GM12865 (cell line): ENCODE measurements at regions not wholly inside any gene's neighbourhood (a gene's known extent, or its start where the extent isn't known, plus 50 kb on each side); places are given as distances from the start of the nearest gene placed in this dataset.
"Not testable (repeated sequence)": the region's sequence is repeated elsewhere in the genome, so short reads cannot be mapped to it uniquely, and the experiment has no call there.

ENCODE experiments used
- DNase-seq: peaks from one replicate; pipeline ENCODE4 v3.0.0; 2010; ENCODE audit warnings: low read depth
- H3K4me3 ChIP-seq: 2 replicates; pipeline ENCODE4 v1.5.1; 2011; ENCODE audit warnings: mild to moderate bottlenecking, low read depth, low read length, control low read depth
- TF ChIP-seq, protein P1 (sequence below): IDR thresholded peaks from 2 replicates; pipeline ENCODE4 v1.5.1; 2011; ENCODE audit warnings: low read length, control low read depth, low read depth, inconsistent platforms; ENCODE audit not compliant: insufficient read depth; ENCODE audit errors: missing control alignments

GRCh38 chr6:78530208-78530607, 337.1 kb upstream of the IRAK1BP1 start:
- H3K4me3 ChIP-seq = no peak overlapping the region
- TF ChIP-seq, protein P1, sequence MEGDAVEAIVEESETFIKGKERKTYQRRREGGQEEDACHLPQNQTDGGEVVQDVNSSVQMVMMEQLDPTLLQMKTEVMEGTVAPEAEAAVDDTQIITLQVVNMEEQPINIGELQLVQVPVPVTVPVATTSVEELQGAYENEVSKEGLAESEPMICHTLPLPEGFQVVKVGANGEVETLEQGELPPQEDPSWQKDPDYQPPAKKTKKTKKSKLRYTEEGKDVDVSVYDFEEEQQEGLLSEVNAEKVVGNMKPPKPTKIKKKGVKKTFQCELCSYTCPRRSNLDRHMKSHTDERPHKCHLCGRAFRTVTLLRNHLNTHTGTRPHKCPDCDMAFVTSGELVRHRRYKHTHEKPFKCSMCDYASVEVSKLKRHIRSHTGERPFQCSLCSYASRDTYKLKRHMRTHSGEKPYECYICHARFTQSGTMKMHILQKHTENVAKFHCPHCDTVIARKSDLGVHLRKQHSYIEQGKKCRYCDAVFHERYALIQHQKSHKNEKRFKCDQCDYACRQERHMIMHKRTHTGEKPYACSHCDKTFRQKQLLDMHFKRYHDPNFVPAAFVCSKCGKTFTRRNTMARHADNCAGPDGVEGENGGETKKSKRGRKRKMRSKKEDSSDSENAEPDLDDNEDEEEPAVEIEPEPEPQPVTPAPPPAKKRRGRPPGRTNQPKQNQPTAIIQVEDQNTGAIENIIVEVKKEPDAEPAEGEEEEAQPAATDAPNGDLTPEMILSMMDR = no peak
- DNase-seq = no peak

GRCh38 chr6:78533426-78533825, 333.9 kb upstream of the IRAK1BP1 start:
- H3K4me3 ChIP-seq = no peak overlapping the region
- TF ChIP-seq, protein P1 = no peak
- no peak for DNase-seq

DNA sequence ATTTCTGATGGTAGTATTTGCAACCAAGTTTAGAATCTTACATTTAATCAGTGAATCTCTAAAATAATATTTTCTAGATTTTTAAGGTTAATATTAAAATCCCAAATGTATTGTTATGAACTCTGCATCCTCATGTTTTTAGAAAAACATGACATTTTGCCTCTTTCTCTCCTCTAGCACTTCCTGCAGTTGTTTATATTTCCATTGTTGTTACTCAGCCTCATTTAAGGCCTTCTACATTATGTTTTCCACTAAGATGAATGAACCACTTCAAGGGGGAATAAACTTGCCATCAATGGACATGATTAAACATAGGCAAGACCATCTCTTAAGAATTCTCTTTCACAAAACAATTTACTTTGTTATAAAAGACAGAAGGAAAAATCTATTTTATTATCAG, 333.5 kb upstream of the IRAK1BP1 start:
- no peak for DNase-seq
- TF ChIP-seq, protein P1 = no peak
- no peak overlapping the region for H3K4me3 ChIP-seq

DNA sequence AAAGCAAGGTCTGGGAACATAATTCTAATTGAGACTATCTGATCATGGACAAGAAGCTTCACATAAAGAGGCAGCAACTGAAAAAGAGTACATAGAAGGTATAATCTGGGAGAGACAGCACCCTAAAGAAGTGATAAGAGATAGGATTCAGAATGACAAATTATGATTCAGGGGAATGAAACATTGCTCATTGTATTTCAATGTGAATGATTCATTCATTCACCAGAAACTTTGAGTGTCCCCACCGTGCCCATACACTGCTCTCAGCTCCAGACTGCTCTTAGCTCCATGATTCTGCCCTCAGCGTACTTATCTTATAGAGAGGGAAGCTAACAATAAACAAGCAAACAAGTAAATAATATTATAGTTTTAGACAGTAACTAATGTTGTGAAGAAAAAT, 329.3 kb upstream of the IRAK1BP1 start:
- DNase-seq = no peak
- TF ChIP-seq, protein P1 = no peak
- H3K4me3 ChIP-seq = no peak overlapping the region

DNA sequence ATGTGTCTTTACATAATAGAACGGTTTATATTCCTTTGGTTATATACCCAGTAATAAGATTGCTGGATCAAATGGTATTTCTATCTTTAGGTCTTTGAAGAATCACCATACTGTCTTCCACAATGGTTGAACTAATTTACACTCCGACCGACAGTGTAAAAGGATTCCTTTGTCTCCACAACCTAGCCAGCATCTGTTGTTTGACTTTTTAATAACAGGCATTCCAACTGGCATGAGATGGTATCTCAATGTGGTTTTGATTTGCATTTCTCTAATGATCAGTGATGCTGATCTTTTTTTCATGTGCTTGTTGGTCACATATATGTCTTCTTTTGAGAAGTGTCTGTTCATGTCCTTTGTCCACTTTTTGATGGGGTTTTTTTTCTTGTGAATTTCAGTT, 319.7 kb upstream of the IRAK1BP1 start:
- not testable (repeated sequence) for DNase-seq, H3K4me3 ChIP-seq

- DNase-seq = no peak
- TF ChIP-seq, protein P1 = no peak
These were observed 316.0 kb upstream of the IRAK1BP1 start for GRCh38 chr6:78551361-78551760.

DNA sequence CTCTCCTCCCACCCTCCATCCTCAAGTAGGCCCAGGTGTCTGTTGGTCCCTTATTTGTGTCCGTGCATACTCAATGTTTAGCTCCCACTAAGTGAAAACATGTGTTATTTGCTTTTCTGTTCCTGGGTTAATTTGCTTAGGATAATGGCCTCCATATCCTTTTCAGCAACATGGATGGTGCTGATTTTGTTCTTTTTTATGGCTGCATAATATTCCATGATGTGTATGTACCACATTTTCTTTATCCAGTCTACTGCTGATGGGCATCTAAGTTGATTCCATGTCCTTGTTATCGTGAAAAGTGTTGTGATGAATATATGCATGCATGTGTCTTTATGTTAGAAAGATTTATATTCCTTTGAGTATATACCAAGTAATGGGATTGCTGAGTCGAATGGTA, 314.9 kb upstream of the IRAK1BP1 start:
- TF ChIP-seq, protein P1 = no peak
- no peak for DNase-seq
- no peak overlapping the region for H3K4me3 ChIP-seq

More at GRCh38 chr6:78551361-78551760, 316.0 kb upstream of the IRAK1BP1 start:
- no peak overlapping the region for H3K4me3 ChIP-seq
